ENCODE measurements at regions not wholly inside any gene's neighbourhood (a gene's known extent, or its start where the extent isn't known, plus 50 kb on each side); places are given as distances from the start of the nearest gene placed in this dataset.

GRCh38 chr2:18927525-18928232 is 338.3 kb upstream of the NT5C1B start:
- no peaks in the 10 kb centered on the region for H3K36me3 ChIP-seq
- H3K4me3 ChIP-seq: no peak overlapping the region
- DNase-seq (ENCODE audit: low read depth in 1 of 2, low spot score in 2 of 2): no peak
- no peaks in the 10 kb centered on the region for H3K9me3 ChIP-seq (replicated peaks)
- H3K27ac ChIP-seq: no peak overlapping the region
- H3K27me3 ChIP-seq (replicated peaks): no peaks in the 10 kb centered on the region; the same call in 1 of the 2 replicates
- H3K4me1 ChIP-seq (replicated peaks): peaks cover 26% of the 10 kb centered on the region

- no peak overlapping the region for H3K4me3 ChIP-seq
- no peaks in the 10 kb centered on the region for H3K9me3 ChIP-seq (replicated peaks)
- no peaks in the 10 kb centered on the region; the same call in 1 of the 2 replicates for H3K27me3 ChIP-seq (replicated peaks)
- no peak overlapping the region for H3K27ac ChIP-seq
- H3K36me3 ChIP-seq: no peaks in the 10 kb centered on the region
- peaks cover 26% of the 10 kb centered on the region for H3K4me1 ChIP-seq (replicated peaks)
- DNase-seq (ENCODE audit: low read depth in 1 of 2, low spot score in 2 of 2): no peak
These were observed 337.5 kb upstream of the NT5C1B start for GRCh38 chr2:18926631-18927524.

- peaks cover 26% of the 10 kb centered on the region for H3K4me1 ChIP-seq (replicated peaks)
- H3K27ac ChIP-seq: peak overlapping the region; percentile 27
- H3K27me3 ChIP-seq (replicated peaks): no peaks in the 10 kb centered on the region; the same call in 1 of the 2 replicates
- no peaks in the 10 kb centered on the region for H3K9me3 ChIP-seq (replicated peaks)
- no peak overlapping the region for H3K4me3 ChIP-seq
- H3K36me3 ChIP-seq: no peaks in the 10 kb centered on the region
- DNase-seq (ENCODE audit: low read depth in 1 of 2, low spot score in 2 of 2): peak in 1 of 2 experiments; percentile 72
These were observed 335.9 kb upstream of the NT5C1B start for GRCh38 chr2:18925296-18925695.

- peaks cover 26% of the 10 kb centered on the region for H3K4me1 ChIP-seq (replicated peaks)
- no peak overlapping the region for H3K4me3 ChIP-seq
- H3K36me3 ChIP-seq: no peaks in the 10 kb centered on the region
- peak overlapping the region; percentile 27 for H3K27ac ChIP-seq
- H3K27me3 ChIP-seq (replicated peaks): no peaks in the 10 kb centered on the region; the same call in 1 of the 2 replicates
- H3K9me3 ChIP-seq (replicated peaks): no peaks in the 10 kb centered on the region
- DNase-seq (ENCODE audit: low read depth in 1 of 2, low spot score in 2 of 2): no peak
These were observed 335.5 kb upstream of the NT5C1B start for GRCh38 chr2:18924886-18925285.

GRCh38 chr2:18924386-18924785 is 335.0 kb upstream of the NT5C1B start:
- no peaks in the 10 kb centered on the region; the same call in 1 of the 2 replicates for H3K27me3 ChIP-seq (replicated peaks)
- no peaks in the 10 kb centered on the region for H3K9me3 ChIP-seq (replicated peaks)
- peak overlapping the region; percentile 27; the same call in 1 of the 2 replicates for H3K27ac ChIP-seq
- H3K4me3 ChIP-seq: no peak overlapping the region
- no peaks in the 10 kb centered on the region for H3K36me3 ChIP-seq
- H3K4me1 ChIP-seq (replicated peaks): peaks cover 26% of the 10 kb centered on the region
- no peak for DNase-seq (ENCODE audit: low read depth in 1 of 2, low spot score in 2 of 2)

- peaks cover 26% of the 10 kb centered on the region for H3K4me1 ChIP-seq (replicated peaks)
- no peak overlapping the region for H3K4me3 ChIP-seq
- DNase-seq (ENCODE audit: low read depth in 1 of 2, low spot score in 2 of 2): no peak
These were observed 332.9 kb upstream of the NT5C1B start for GRCh38 chr2:18922276-18922675.

GRCh38 chr2:18918280-18918679 is 328.9 kb upstream of the NT5C1B start:
- Histone ChIP-seq H3K27ac (no peak overlapping the region), H3K27me3 (replicated peaks) (no peaks in the 10 kb centered on the region), H3K36me3 (no peaks in the 10 kb centered on the region), H3K9me3 (replicated peaks) (no peaks in the 10 kb centered on the region), H3K4me1 (replicated peaks) (no peaks in the 10 kb centered on the region), H3K4me3 (no peak overlapping the region)
- DNase-seq (ENCODE audit: low read depth in 1 of 2, low spot score in 2 of 2): no peak

More at GRCh38 chr2:18922276-18922675, 332.9 kb upstream of the NT5C1B start:
- Histone ChIP-seq H3K36me3 (no peaks in the 10 kb centered on the region), H3K27me3 (replicated peaks) (no peaks in the 10 kb centered on the region), H3K27ac (no peak overlapping the region), H3K9me3 (replicated peaks) (no peaks in the 10 kb centered on the region)

GRCh38 chr2:18915227-18915626 is 325.9 kb upstream of the NT5C1B start:
- H3K27ac ChIP-seq: no peak overlapping the region
- no peak overlapping the region for H3K4me3 ChIP-seq
- no peaks in the 10 kb centered on the region for H3K36me3 ChIP-seq
- peaks cover 7% of the 10 kb centered on the region for H3K4me1 ChIP-seq (replicated peaks)
- no peak for DNase-seq (ENCODE audit: low read depth in 1 of 2, low spot score in 2 of 2)
- no peaks in the 10 kb centered on the region for H3K9me3 ChIP-seq (replicated peaks)
- H3K27me3 ChIP-seq (replicated peaks): no peaks in the 10 kb centered on the region

GRCh38 chr2:18913512-18913911 is 324.1 kb upstream of the NT5C1B start:
- Histone ChIP-seq H3K27me3 (replicated peaks) (no peaks in the 10 kb centered on the region), H3K27ac (no peak overlapping the region), H3K4me1 (replicated peaks) (peaks cover 7% of the 10 kb centered on the region), H3K9me3 (replicated peaks) (no peaks in the 10 kb centered on the region), H3K36me3 (no peaks in the 10 kb centered on the region), H3K4me3 (no peak overlapping the region)
- no peak for DNase-seq (ENCODE audit: low read depth in 1 of 2, low spot score in 2 of 2)

GRCh38 chr2:18912225-18912888 is 323.0 kb upstream of the NT5C1B start:
- no peak for DNase-seq (ENCODE audit: low read depth in 1 of 2, low spot score in 2 of 2)
- Histone ChIP-seq H3K4me3 (no peak overlapping the region), H3K27ac (no peak overlapping the region), H3K4me1 (replicated peaks) (peaks cover 7% of the 10 kb centered on the region), H3K9me3 (replicated peaks) (no peaks in the 10 kb centered on the region), H3K27me3 (replicated peaks) (no peaks in the 10 kb centered on the region), H3K36me3 (no peaks in the 10 kb centered on the region)

- Histone ChIP-seq H3K36me3 (no peaks in the 10 kb centered on the region), H3K9me3 (replicated peaks) (no peaks in the 10 kb centered on the region), H3K27me3 (replicated peaks) (no peaks in the 10 kb centered on the region), H3K4me3 (no peak overlapping the region), H3K27ac (peak overlapping the region; percentile 52), H3K4me1 (replicated peaks) (peaks cover 7% of the 10 kb centered on the region)
- DNase-seq (ENCODE audit: low read depth in 1 of 2, low spot score in 2 of 2): no peak
These were observed 322.0 kb upstream of the NT5C1B start for GRCh38 chr2:18911416-18911815.

- Histone ChIP-seq H3K9me3 (replicated peaks) (no peaks in the 10 kb centered on the region), H3K27me3 (replicated peaks) (no peaks in the 10 kb centered on the region), H3K27ac (peak overlapping the region; percentile 52), H3K4me1 (replicated peaks) (peaks cover 7% of the 10 kb centered on the region), H3K4me3 (no peak overlapping the region), H3K36me3 (no peaks in the 10 kb centered on the region)
- peak in 1 of 2 experiments; percentile 46 for DNase-seq (ENCODE audit: low read depth in 1 of 2, low spot score in 2 of 2)
These were observed 321.5 kb upstream of the NT5C1B start for GRCh38 chr2:18910843-18911242.

GRCh38 chr2:18907937-18908336 is 318.6 kb upstream of the NT5C1B start:
- peaks cover 7% of the 10 kb centered on the region for H3K4me1 ChIP-seq (replicated peaks)
- H3K27ac ChIP-seq: no peak overlapping the region
- H3K9me3 ChIP-seq (replicated peaks): no peaks in the 10 kb centered on the region
- H3K36me3 ChIP-seq: no peaks in the 10 kb centered on the region
- H3K27me3 ChIP-seq (replicated peaks): no peaks in the 10 kb centered on the region
- H3K4me3 ChIP-seq: no peak overlapping the region
- no peak for DNase-seq (ENCODE audit: low read depth in 1 of 2, low spot score in 2 of 2)
